Thoracic aorta (tissue), 2 donors: ENCODE measurements at regions not wholly inside any gene's neighbourhood (a gene's known extent, or its start where the extent isn't known, plus 50 kb on each side); places are given as distances from the start of the nearest gene placed in this dataset.
"Not testable (repeated sequence)": the region's sequence is repeated elsewhere in the genome, so short reads cannot be mapped to it uniquely, and the experiment has no call there.

ENCODE experiments used
- ATAC-seq: fragments of 150-250 bp; one replicate; pipeline ENCODE4 v1.8.0; 2017; ENCODE audit warnings: low read depth; ENCODE audit not compliant: insufficient number of reproducible peaks, low FRiP score
- DNase-seq: peaks from one replicate; pipeline ENCODE4 v3.0.0-alpha.2; 2020; ENCODE audit warnings: low spot score
- H3K27ac ChIP-seq, 2 donors: fragments of 200-600 bp; sonication (generic); 1 replicate in 1 of 2; 2 replicates in 1 of 2; pipeline ENCODE4 v1.5.1; 2016; ENCODE audit warnings: mild to moderate bottlenecking in 2 of 2, moderate library complexity in 2 of 2
- H3K27me3 ChIP-seq: fragments of 200-600 bp; sonication (generic); replicated peaks from 2 replicates; pipeline ENCODE4 v1.6.0; 2016; ENCODE audit warnings: mild to moderate bottlenecking; ENCODE audit not compliant: insufficient read depth
- H3K36me3 ChIP-seq: fragments of 200-600 bp; sonication (generic); one replicate; pipeline ENCODE4 v1.5.1; 2016
- H3K4me1 ChIP-seq, 2 donors: fragments of 200-600 bp; sonication (generic); 1 replicate in 1 of 2; 2 replicates in 1 of 2; pipeline versions ENCODE4 v1.5.1 to v1.6.0; 2016; ENCODE audit warnings: low read depth in 2 of 2, mild to moderate bottlenecking in 1 of 2; ENCODE audit not compliant: control insufficient read depth in 1 of 2
- H3K4me3 ChIP-seq: fragments of 200-600 bp; sonication (generic); 2 replicates; pipeline ENCODE4 v1.5.1; 2016; ENCODE audit warnings: mild to moderate bottlenecking
- H3K9me3 ChIP-seq: fragments of 200-600 bp; sonication (generic); 2 replicates; pipeline ENCODE4 v1.5.1; 2016
- CTCF ChIP-seq: fragments of 200-600 bp; sonication (generic); IDR thresholded peaks from one replicate; pipeline ENCODE4 v1.5.1; 2019; ENCODE audit warnings: antibody characterized with exemption

DNA sequence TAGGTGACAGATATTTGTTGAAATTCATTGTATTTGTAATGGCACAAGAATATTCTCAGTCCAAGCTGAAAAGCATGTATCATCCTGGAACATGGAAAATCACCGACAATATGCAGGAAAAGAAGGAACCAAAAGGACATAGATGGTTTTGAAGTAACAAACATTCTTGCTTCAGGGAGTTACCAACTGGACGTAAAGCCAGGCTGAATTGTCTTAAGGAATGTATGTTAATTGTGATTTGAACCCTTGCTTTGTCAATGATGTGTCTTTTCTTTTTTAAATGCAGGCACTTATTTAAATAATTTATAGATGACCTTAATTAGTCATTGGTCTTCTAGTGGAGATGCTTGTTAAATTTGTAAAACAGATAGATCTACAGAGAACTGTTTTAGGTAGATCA, 489.4 kb upstream of the ZP4 start:
- Histone ChIP-seq H3K27me3 (no peaks in the 10 kb centered on the region), H3K36me3 (no peaks in the 10 kb centered on the region), H3K9me3 (no peaks in the 10 kb centered on the region), H3K27ac (no peak overlapping the region), H3K4me1 (no peaks in the 10 kb centered on the region), H3K4me3 (no peak overlapping the region)
- ATAC-seq (no peak), DNase-seq (no peak)
- no peak for TF ChIP-seq CTCF

DNA sequence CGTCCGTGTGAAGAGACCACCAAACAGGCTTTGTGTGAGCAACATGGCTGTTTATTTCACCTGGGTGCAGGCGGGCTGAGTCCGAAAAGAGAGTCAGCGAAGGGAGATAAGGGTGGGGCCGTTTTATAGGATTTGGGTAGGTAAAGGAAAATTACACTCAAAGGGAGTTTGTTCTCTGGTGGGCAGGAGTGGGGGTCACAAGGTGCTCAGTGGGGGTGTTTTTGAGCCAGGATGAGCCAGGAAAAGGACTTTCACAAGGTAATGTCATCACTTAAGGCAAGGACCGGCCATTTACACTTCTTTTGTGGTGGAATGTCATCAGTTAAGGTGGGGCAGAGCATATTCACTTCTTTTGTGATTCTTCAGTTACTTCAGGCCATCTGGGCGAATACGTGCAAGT, 488.7 kb upstream of the ZP4 start:
- H3K27ac ChIP-seq, H3K36me3 ChIP-seq, H3K4me3 ChIP-seq, DNase-seq, ATAC-seq, H3K27me3 ChIP-seq, H3K4me1 ChIP-seq, H3K9me3 ChIP-seq: not testable (repeated sequence)

- no peak for TF ChIP-seq CTCF
- Histone ChIP-seq H3K4me1 (no peaks in the 10 kb centered on the region), H3K9me3 (no peaks in the 10 kb centered on the region), H3K4me3 (no peak overlapping the region), H3K36me3 (no peaks in the 10 kb centered on the region), H3K27ac (no peak overlapping the region), H3K27me3 (no peaks in the 10 kb centered on the region)
- DNase-seq (no peak), ATAC-seq (no peak)
These were observed 486.7 kb upstream of the ZP4 start for GRCh38 chr1:238377280-238377919.

DNA sequence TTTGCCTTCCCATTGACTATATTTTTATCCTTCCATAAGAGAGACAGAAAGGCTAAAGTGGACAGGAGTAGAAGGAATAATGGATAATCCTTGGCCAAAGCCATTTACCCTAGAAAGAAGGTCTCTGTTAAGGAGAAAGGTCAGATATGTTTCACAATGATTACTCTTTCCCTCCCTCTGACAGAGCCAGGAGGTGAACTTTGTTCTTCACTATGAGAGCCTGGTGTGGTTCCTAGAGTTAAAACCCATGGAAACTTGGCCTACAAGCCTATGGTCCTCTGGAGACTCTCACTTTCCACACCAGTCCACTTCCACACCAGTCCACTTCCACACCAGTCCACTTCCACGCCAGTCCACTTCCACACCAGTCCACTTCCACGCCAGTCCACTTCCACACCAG, 479.9 kb upstream of the ZP4 start:
- Histone ChIP-seq H3K36me3 (no peaks in the 10 kb centered on the region), H3K27ac (no peak overlapping the region), H3K9me3 (no peaks in the 10 kb centered on the region), H3K4me3 (no peak overlapping the region), H3K4me1 (no peaks in the 10 kb centered on the region), H3K27me3 (no peaks in the 10 kb centered on the region)
- ATAC-seq, result no peak
- no peak for TF ChIP-seq CTCF
- no peak for DNase-seq

DNA sequence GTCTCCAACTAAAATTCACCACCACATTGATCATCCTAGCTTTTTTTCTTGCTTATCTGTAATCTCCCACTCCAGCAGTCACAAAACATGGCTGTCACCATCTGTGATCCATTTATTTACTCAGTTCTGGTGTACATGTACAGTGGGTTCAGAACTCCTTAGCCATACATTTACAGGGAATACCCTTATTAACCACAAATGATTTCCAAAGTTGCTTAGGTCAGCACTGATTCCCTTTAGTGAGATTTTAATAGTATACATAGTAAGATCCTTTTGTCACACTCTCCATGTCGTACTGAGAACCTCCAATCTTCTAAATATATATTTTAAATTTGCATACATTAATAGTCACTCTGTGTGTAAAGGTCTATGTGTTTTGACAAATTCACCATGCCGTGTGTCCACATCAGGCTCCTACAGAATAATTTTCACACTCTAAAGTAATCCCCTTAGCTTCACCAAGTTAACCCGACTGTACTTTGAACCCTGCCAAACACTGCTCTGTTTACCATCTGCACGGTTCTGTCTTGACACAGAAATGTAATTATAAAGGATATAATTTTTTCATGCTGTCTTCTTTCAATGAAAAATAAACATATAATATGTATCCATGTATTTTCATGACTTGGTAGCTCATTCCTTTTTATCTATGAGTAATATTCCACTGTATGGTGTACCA, 473.6 kb upstream of the ZP4 start:
- H3K4me1 ChIP-seq, result no peaks in the 10 kb centered on the region
- H3K36me3 ChIP-seq, result no peaks in the 10 kb centered on the region
- no peak overlapping the region for H3K27ac ChIP-seq
- H3K4me3 ChIP-seq, result no peak overlapping the region
- no peaks in the 10 kb centered on the region for H3K27me3 ChIP-seq
- no peak for TF ChIP-seq CTCF
- no peaks in the 10 kb centered on the region for H3K9me3 ChIP-seq
- DNase-seq (no peak), ATAC-seq (no peak)

DNA sequence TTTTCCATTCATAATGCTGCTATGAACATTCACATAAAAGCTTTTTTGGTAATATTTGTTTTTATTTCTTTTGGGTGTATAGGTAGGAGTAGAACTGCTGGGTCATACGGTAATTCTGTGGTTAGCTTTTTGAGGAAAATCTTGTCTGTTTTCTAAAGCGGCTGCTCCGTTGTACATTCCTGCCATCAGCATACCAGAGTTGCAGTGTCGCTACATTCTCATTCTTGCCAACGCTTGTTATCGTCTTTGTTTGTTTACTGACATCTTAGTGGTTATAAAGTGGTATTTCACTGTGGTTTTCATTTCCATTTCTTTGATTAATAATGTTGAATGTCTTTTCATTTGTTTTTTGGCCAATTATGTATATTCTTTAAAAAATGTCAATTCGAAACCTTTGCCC, 469.8 kb upstream of the ZP4 start:
- Histone ChIP-seq H3K4me3 (no peak overlapping the region), H3K36me3 (no peaks in the 10 kb centered on the region), H3K27ac (no peak overlapping the region), H3K4me1 (no peaks in the 10 kb centered on the region), H3K27me3 (no peaks in the 10 kb centered on the region), H3K9me3 (no peaks in the 10 kb centered on the region)
- no peak for TF ChIP-seq CTCF
- ATAC-seq (no peak), DNase-seq (no peak)
